Right atrium auricular region (tissue), 2 donors: ENCODE measurements at regions not wholly inside any gene's neighbourhood (a gene's known extent, or its start where the extent isn't known, plus 50 kb on each side); places are given as distances from the start of the nearest gene placed in this dataset.

Experiments
- DNase-seq: peaks from one replicate; pipeline ENCODE4 v3.0.0-alpha.2; 2019; ENCODE audit warnings: low spot score
- H3K27ac ChIP-seq, 2 donors: fragments of 200-600 bp; sonication (generic); 1 replicate in 1 of 2; 2 replicates in 1 of 2; pipeline ENCODE4 v1.5.1; 2016 to 2019
- H3K27me3 ChIP-seq, 2 donors: fragments of 200-600 bp; sonication (generic); one replicate each; pipeline versions ENCODE4 v1.5.1 to v1.6.0; 2017 to 2019
- H3K36me3 ChIP-seq: fragments of 200-600 bp; sonication (generic); one replicate; pipeline ENCODE4 v1.5.1; 2016
- H3K4me1 ChIP-seq, 2 donors: fragments of 200-600 bp; sonication (generic); one replicate each; pipeline versions ENCODE4 v1.5.1 to v1.6.0; 2017 to 2019
- H3K4me3 ChIP-seq, 2 donors: fragments of 200-600 bp; sonication (generic); 1 replicate in 1 of 2; 2 replicates in 1 of 2; pipeline ENCODE4 v1.5.1; 2017 to 2019; ENCODE audit warnings: mild to moderate bottlenecking in 1 of 2, moderate library complexity in 1 of 2
- H3K9me3 ChIP-seq, 2 donors: fragments of 200-600 bp; sonication (generic); one replicate each; pipeline ENCODE4 v1.5.1; 2019
- TF ChIP-seq, protein P1 (sequence below), 2 donors: fragments of 200-600 bp; sonication (generic); IDR thresholded peaks; one replicate each; pipeline ENCODE4 v1.5.1; 2019; ENCODE audit warnings: antibody characterized with exemption in 2 of 2

DNA sequence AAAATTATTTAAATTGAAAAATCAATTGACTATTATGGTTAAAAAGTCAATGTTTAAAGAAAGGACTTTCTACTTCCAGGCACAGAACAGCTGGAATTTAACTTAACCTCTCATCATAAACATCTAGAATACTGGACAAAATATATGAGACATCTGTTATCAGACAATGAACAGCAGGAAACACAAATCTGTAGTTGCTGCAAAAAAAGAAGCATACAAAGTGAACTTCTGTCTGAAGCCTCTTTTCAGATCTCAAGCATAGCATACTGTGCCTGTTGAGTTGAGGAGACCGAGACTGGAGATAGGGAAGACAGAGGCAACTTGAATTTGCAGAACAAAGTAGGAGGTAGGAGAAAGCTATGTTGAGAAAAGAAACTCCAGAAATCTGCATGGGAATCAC, 140.0 kb upstream of the CBLB start:
- Histone ChIP-seq H3K27me3 (no peaks in the 10 kb centered on the region), H3K9me3 (no peaks in the 10 kb centered on the region), H3K4me3 (no peak overlapping the region), H3K4me1 (peaks cover 0 to 12% of the 10 kb centered on the region in 2 donors), H3K27ac (no peak overlapping the region), H3K36me3 (no peaks in the 10 kb centered on the region)
- TF ChIP-seq, protein P1, sequence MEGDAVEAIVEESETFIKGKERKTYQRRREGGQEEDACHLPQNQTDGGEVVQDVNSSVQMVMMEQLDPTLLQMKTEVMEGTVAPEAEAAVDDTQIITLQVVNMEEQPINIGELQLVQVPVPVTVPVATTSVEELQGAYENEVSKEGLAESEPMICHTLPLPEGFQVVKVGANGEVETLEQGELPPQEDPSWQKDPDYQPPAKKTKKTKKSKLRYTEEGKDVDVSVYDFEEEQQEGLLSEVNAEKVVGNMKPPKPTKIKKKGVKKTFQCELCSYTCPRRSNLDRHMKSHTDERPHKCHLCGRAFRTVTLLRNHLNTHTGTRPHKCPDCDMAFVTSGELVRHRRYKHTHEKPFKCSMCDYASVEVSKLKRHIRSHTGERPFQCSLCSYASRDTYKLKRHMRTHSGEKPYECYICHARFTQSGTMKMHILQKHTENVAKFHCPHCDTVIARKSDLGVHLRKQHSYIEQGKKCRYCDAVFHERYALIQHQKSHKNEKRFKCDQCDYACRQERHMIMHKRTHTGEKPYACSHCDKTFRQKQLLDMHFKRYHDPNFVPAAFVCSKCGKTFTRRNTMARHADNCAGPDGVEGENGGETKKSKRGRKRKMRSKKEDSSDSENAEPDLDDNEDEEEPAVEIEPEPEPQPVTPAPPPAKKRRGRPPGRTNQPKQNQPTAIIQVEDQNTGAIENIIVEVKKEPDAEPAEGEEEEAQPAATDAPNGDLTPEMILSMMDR (IDR thresholded peaks at IDR 0.05): no peak
- DNase-seq: no peak

DNA sequence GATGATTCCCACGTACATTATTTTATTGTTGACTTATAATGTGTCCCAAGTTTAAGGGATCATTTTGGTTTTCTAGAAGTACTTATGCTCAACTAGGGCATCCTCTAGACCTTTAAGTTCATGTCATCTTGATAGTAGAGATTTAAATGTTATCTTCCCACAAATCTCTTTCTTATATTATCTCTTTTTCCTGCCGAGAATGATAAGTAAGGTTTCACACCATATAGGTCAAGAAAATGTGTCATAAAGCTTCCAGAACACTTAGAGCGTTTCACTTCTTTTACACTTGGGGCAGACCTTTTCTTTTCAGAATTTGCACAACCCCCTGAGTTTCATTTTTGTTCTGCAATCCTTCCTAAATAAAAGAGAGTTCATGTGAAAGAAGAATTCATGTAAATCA, 142.0 kb upstream of the CBLB start:
- no peak for DNase-seq
- TF ChIP-seq, protein P1 (IDR thresholded peaks at IDR 0.05): no peak
- no peaks in the 10 kb centered on the region for H3K9me3 ChIP-seq
- no peaks in the 10 kb centered on the region for H3K36me3 ChIP-seq
- H3K4me3 ChIP-seq: no peak overlapping the region
- H3K4me1 ChIP-seq: peaks cover 0 to 6% of the 10 kb centered on the region in 2 donors
- no peaks in the 10 kb centered on the region for H3K27me3 ChIP-seq
- no peak overlapping the region for H3K27ac ChIP-seq

DNA sequence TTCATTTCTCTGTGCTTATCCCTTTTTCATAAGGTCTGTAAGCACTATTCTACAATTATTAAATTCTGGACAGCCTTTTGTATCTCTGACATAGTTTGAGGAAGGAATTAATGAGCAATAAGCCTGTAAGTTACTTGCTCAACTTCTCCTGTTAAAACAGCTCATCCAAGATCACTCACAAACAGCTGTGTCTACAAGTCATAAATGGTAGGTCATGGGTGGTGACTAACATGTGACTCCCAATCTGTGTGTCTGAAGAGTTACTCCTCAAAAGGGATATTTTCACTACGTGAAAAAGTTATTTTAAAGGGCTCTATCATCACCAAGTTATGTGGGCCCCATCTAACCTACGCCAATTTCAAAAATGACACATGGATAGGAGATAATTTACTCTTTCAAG, 145.2 kb upstream of the CBLB start:
- Histone ChIP-seq H3K27ac (peak overlapping the region in 1 of 2 donors; percentile 3), H3K27me3 (no peaks in the 10 kb centered on the region), H3K4me3 (no peak overlapping the region), H3K4me1 (peaks cover 0 to 6% of the 10 kb centered on the region in 2 donors), H3K36me3 (no peaks in the 10 kb centered on the region), H3K9me3 (no peaks in the 10 kb centered on the region)
- TF ChIP-seq, protein P1 (IDR thresholded peaks at IDR 0.05): no peak
- DNase-seq: no peak

DNA sequence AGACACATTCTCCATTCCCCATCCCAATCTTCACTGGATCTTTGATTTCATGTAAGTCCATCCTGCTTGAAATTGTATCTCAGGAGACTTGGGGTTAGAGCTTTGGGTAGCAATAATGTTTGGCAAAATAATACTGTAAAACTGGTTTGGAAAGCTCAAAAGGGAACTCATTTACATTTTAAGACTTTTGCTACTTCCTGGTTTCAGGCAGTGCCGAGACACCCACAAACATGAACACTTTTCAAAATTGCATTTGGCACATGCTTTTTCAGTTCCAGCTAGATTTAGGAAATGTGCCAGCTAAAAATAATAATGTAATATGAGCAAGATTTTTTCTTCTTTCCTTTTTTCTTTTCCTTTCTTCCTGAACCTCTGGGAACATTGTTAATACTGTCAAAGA, 145.7 kb upstream of the CBLB start:
- no peaks in the 10 kb centered on the region for H3K27me3 ChIP-seq
- no peak for DNase-seq
- no peaks in the 10 kb centered on the region for H3K9me3 ChIP-seq
- H3K4me3 ChIP-seq: no peak overlapping the region
- peak overlapping the region in 1 of 2 donors; percentile 3 for H3K27ac ChIP-seq
- peaks cover 0 to 6% of the 10 kb centered on the region in 2 donors for H3K4me1 ChIP-seq
- H3K36me3 ChIP-seq: no peaks in the 10 kb centered on the region
- TF ChIP-seq, protein P1 (IDR thresholded peaks at IDR 0.05): no peak

DNA sequence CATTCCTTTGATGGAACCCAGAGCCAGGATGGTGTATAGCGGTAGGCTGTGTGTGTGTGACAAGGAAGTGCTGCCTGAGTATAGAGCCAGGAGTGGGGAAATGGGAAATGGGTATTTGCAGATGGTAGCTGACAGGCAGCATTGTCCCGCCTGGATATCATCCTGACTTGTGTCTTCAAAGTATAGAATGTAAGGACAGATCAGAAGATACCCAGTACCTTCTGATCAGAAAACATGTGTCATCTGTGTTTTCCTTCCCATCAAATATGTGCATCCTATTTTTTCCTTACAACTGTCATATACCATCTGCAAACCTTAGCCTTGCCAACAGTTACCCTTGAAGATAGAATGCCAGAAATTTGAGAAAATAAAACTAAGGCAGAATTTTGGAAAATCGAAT, 146.2 kb upstream of the CBLB start:
- Histone ChIP-seq H3K4me3 (no peak overlapping the region), H3K4me1 (peaks cover 0 to 6% of the 10 kb centered on the region in 2 donors), H3K36me3 (no peaks in the 10 kb centered on the region), H3K9me3 (no peaks in the 10 kb centered on the region), H3K27me3 (no peaks in the 10 kb centered on the region), H3K27ac (no peak overlapping the region)
- DNase-seq: no peak
- TF ChIP-seq, protein P1 (IDR thresholded peaks at IDR 0.05): no peak

DNA sequence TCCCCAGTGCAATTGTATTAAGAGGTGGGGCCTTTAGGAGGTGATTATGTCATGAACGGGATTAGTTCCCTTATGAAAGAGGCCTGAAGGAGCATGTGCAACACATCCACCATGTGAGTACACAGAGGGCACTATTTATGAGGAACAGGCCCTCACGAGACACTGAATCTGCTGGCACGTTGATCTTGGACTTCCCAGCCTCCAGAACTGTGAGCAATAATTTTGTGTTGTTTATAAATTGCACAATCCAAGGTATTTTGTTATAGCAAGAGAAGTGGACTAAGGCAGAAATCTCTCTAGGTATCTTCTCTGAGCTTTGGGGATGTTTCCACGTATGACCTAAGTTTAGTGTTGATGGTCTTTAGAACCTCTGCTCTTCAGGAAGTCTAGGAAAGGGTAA, 149.3 kb upstream of the CBLB start:
- Histone ChIP-seq H3K27me3 (no peaks in the 10 kb centered on the region), H3K4me3 (no peak overlapping the region), H3K27ac (no peak overlapping the region), H3K9me3 (no peaks in the 10 kb centered on the region), H3K36me3 (no peaks in the 10 kb centered on the region), H3K4me1 (peaks cover 0 to 6% of the 10 kb centered on the region in 2 donors)
- TF ChIP-seq, protein P1 (IDR thresholded peaks at IDR 0.05): no peak
- no peak for DNase-seq
